H1 (cell line): ENCODE measurements at regions not wholly inside any gene's neighbourhood (a gene's known extent, or its start where the extent isn't known, plus 50 kb on each side); places are given as distances from the start of the nearest gene placed in this dataset.

ENCODE experiments used
- CTCF ChIA-PET: fragments of 300-600 bp; sonication (Branson Sonifier 250); formaldehyde crosslinking; loops from one replicate; lab custom pipeline; 2021; ENCODE audit not compliant: partially characterized antibody; lab: Charles Lee
- POLR2A ChIA-PET: fragments of 300-600 bp; sonication (Branson Sonifier 250); formaldehyde crosslinking; loops from one replicate; lab custom pipeline; 2021; ENCODE audit warnings: inconsistent platforms; ENCODE audit not compliant: partially characterized antibody; lab: Charles Lee
- DNase-seq, 2 experiments: peaks; one replicate each; pipeline versions ENCODE4 v3.0.0 to v3.0.0-alpha.2; 2010 to 2022; ENCODE audit warnings: low spot score in 2 of 2, low read depth in 1 of 2, mixed read lengths in 1 of 2
- FAIRE-seq: peaks from 2 replicates; lab custom pipeline; 2011; peaks lifted over from hg19 to GRCh38; lab: Jason Lieb, UNC
- H2AFZ ChIP-seq: 2 replicates; pipeline ENCODE4 v1.8.1; 2012; ENCODE audit warnings: low read length, inconsistent platforms
- H2AK5ac ChIP-seq: 2 replicates; pipeline ENCODE4 v1.6.1; 2013; ENCODE audit warnings: low read depth, low read length
- H2BK120ac ChIP-seq: replicated peaks from 2 replicates; pipeline ENCODE3; 2013; ENCODE audit warnings: low read depth, low read length, inconsistent platforms
- H2BK12ac ChIP-seq: 2 replicates; pipeline ENCODE4 v1.6.1; 2013; ENCODE audit warnings: low read depth, low read length
- H2BK15ac ChIP-seq: 2 replicates; pipeline ENCODE4 v1.6.1; 2013; ENCODE audit warnings: low read length
- H2BK20ac ChIP-seq: 2 replicates; pipeline ENCODE4 v1.6.1; 2013; ENCODE audit warnings: low read length
- H2BK5ac ChIP-seq: 2 replicates; pipeline ENCODE4 v1.6.1; 2013; ENCODE audit warnings: low read depth, low read length
- H3K14ac ChIP-seq: 2 replicates; pipeline ENCODE4 v1.6.1; 2013; ENCODE audit warnings: inconsistent platforms; ENCODE audit not compliant: insufficient read length
- H3K18ac ChIP-seq: 2 replicates; pipeline ENCODE4 v1.6.1; 2013; ENCODE audit warnings: low read length; ENCODE audit errors: extremely low read depth
- H3K23ac ChIP-seq: 2 replicates; pipeline ENCODE4 v1.6.1; 2013; ENCODE audit warnings: inconsistent platforms; ENCODE audit not compliant: insufficient read length
- H3K23me2 ChIP-seq: 2 replicates; pipeline ENCODE4 v1.6.1; 2013; ENCODE audit warnings: low read depth, low read length
- H3K27ac ChIP-seq: 2 replicates; pipeline ENCODE4 v1.6.1; 2011; ENCODE audit warnings: low read depth, low read length, inconsistent platforms
- H3K27me3 ChIP-seq, 4 experiments: replicated peaks in 1 of 4; 1 replicate in 1 of 4; 2 replicates in 3 of 4; pipeline versions ENCODE4 v1.6.1 to v1.8.1; 2011 to 2013; ENCODE audit warnings: low read length in 3 of 4, mild to moderate bottlenecking in 3 of 4, inconsistent platforms in 2 of 4, mixed read lengths in 2 of 4, moderate library complexity in 1 of 4; ENCODE audit not compliant: control insufficient read depth in 3 of 4, insufficient read depth in 3 of 4; ENCODE audit errors: extremely low read depth in 1 of 4
- H3K36me3 ChIP-seq, 4 experiments: 2 replicates each; pipeline versions ENCODE4 v1.6.1 to v1.8.1; 2011 to 2013; ENCODE audit warnings: mild to moderate bottlenecking in 4 of 4, low read length in 3 of 4, moderate library complexity in 2 of 4, control low read depth in 1 of 4, inconsistent platforms in 1 of 4; ENCODE audit not compliant: insufficient read depth in 4 of 4, control insufficient read depth in 2 of 4
- H3K4ac ChIP-seq: replicated peaks from 2 replicates; pipeline ENCODE3; 2013; ENCODE audit warnings: low read length, low read depth, mixed read lengths, inconsistent platforms; ENCODE audit not compliant: insufficient read length
- H3K4me1 ChIP-seq, 4 experiments: replicated peaks in 1 of 4; 1 replicate in 1 of 4; 2 replicates in 3 of 4; pipeline versions ENCODE4 v1.6.1 to v1.8.1; 2011 to 2013; ENCODE audit warnings: low read length in 3 of 4, inconsistent platforms in 2 of 4, mixed read lengths in 1 of 4; ENCODE audit not compliant: insufficient read depth in 4 of 4, control insufficient read depth in 3 of 4
- H3K4me2 ChIP-seq, 2 experiments: 2 replicates each; pipeline versions ENCODE4 v1.6.1 to v1.8.1; 2011 to 2013; ENCODE audit warnings: low read depth in 2 of 2, low read length in 2 of 2, control low read depth in 1 of 2, inconsistent platforms in 1 of 2, mild to moderate bottlenecking in 1 of 2; ENCODE audit not compliant: insufficient read depth in 1 of 2
- H3K4me3 ChIP-seq, 4 experiments: fragments of 200-600, 300-600 bp in 1 of 4; sonication (generic), shearing (Covaris generic), sonication (Bioruptor Twin) in 1 of 4; 2 replicates each; pipeline versions ENCODE4 v1.5.1 to v1.8.1; 2011 to 2016; ENCODE audit warnings: low read length in 4 of 4, low read depth in 3 of 4, control low read depth in 2 of 4, inconsistent platforms in 2 of 4, mild to moderate bottlenecking in 2 of 4, mixed read lengths in 1 of 4, moderate library complexity in 1 of 4; ENCODE audit not compliant: insufficient read depth in 2 of 4; ENCODE audit errors: extremely low read depth in 1 of 4
- H3K56ac ChIP-seq: replicated peaks from 2 replicates; pipeline ENCODE3; 2013; ENCODE audit warnings: low read depth, mild to moderate bottlenecking, mixed read lengths, low read length, inconsistent platforms; ENCODE audit not compliant: insufficient read length
- H3K79me1 ChIP-seq: 2 replicates; pipeline ENCODE4 v1.6.1; 2013; ENCODE audit warnings: low read depth, low read length, control low read depth
- H3K79me2 ChIP-seq, 2 experiments: 2 replicates each; pipeline versions ENCODE4 v1.6.1 to v1.8.1; 2012 to 2013; ENCODE audit warnings: low read length in 2 of 2, mild to moderate bottlenecking in 2 of 2, inconsistent platforms in 1 of 2; ENCODE audit not compliant: insufficient read depth in 2 of 2, control insufficient read depth in 1 of 2
- H3K9ac ChIP-seq, 4 experiments: replicated peaks in 1 of 4; 1 replicate in 1 of 4; 2 replicates in 3 of 4; pipeline versions ENCODE4 v1.6.1 to v1.8.1; 2011 to 2013; ENCODE audit warnings: low read depth in 3 of 4, low read length in 3 of 4, control low read depth in 2 of 4, mild to moderate bottlenecking in 2 of 4, moderate library complexity in 2 of 4, inconsistent platforms in 1 of 4; ENCODE audit errors: extremely low read depth in 1 of 4
- H3K9me3 ChIP-seq, 2 experiments: 2 replicates each; pipeline versions ENCODE4 v1.6.1 to v1.8.1; 2012 to 2013; ENCODE audit warnings: mild to moderate bottlenecking in 2 of 2, moderate library complexity in 2 of 2, control low read depth in 1 of 2, inconsistent platforms in 1 of 2, low read depth in 1 of 2, low read length in 1 of 2, mixed read lengths in 1 of 2; ENCODE audit not compliant: insufficient read depth in 2 of 2
- H4K20me1 ChIP-seq, 2 experiments: replicated peaks in 1 of 2; 2 replicates each; pipeline versions ENCODE3 to v1.8.1; 2011 to 2013; ENCODE audit warnings: inconsistent platforms in 2 of 2, low read length in 2 of 2, mild to moderate bottlenecking in 1 of 2; ENCODE audit not compliant: insufficient read depth in 2 of 2, control insufficient read depth in 1 of 2
- H4K5ac ChIP-seq: 2 replicates; pipeline ENCODE4 v1.6.1; 2013; ENCODE audit warnings: low read length, low read depth, mixed read lengths, inconsistent platforms; ENCODE audit not compliant: insufficient read length
- H4K8ac ChIP-seq: 2 replicates; pipeline ENCODE4 v1.8.0; 2013; ENCODE audit warnings: mild to moderate bottlenecking, moderate library complexity, low read length, inconsistent platforms; ENCODE audit not compliant: insufficient read depth; ENCODE audit errors: extremely low read depth
- H4K91ac ChIP-seq: replicated peaks from 2 replicates; pipeline ENCODE3; 2013; ENCODE audit warnings: low read length, mixed read lengths, inconsistent platforms; ENCODE audit not compliant: insufficient read length
- BRCA1 ChIP-seq: IDR thresholded peaks from 2 replicates; pipeline ENCODE4 v1.6.1; 2012; ENCODE audit warnings: low read depth, low read length, improper control_type of control experiment
- FOSL1 ChIP-seq: IDR thresholded peaks from 2 replicates; pipeline ENCODE4 v1.6.1; 2011; ENCODE audit warnings: mild to moderate bottlenecking, low read depth, low read length, moderate library complexity; ENCODE audit not compliant: insufficient read depth
- GABPA ChIP-seq: IDR thresholded peaks from 2 replicates; pipeline ENCODE4 v1.6.1; 2011; ENCODE audit warnings: mild to moderate bottlenecking, low read length, moderate library complexity, borderline replicate concordance; ENCODE audit not compliant: insufficient read depth
- GTF2F1 ChIP-seq: IDR thresholded peaks from 2 replicates; pipeline ENCODE4 v1.6.1; 2012; ENCODE audit warnings: low read depth, low read length, improper control_type of control experiment, borderline replicate concordance
- MAX ChIP-seq: IDR thresholded peaks from 2 replicates; pipeline ENCODE4 v1.6.1; 2012; ENCODE audit warnings: inconsistent platforms
- POLR2A ChIP-seq, 2 experiments: IDR thresholded peaks; 1 replicate in 1 of 2; 2 replicates in 1 of 2; pipeline ENCODE4 v1.6.1; 2011; ENCODE audit warnings: low read depth in 2 of 2, low read length in 2 of 2, mild to moderate bottlenecking in 2 of 2; ENCODE audit errors: control extremely low read depth in 1 of 2
- POLR2AphosphoS5 ChIP-seq: IDR thresholded peaks from 2 replicates; pipeline ENCODE4 v1.6.1; 2011; ENCODE audit warnings: low read depth, low read length
- RNF2 ChIP-seq: fragments of 200-900, 300-1000 bp; sonication (generic); IDR thresholded peaks from 2 replicates; pipeline ENCODE4 v1.7.1; 2016; ENCODE audit warnings: borderline replicate concordance, low read depth, mild to moderate bottlenecking, antibody characterized with exemption, low read length; ENCODE audit not compliant: poor library complexity, severe bottlenecking; ENCODE audit errors: missing control alignments
- SAP30 ChIP-seq: fragments of 300-600 bp; sonication (generic); IDR thresholded peaks from 2 replicates; pipeline ENCODE4 v1.7.1; 2012; ENCODE audit warnings: low read length, moderate library complexity, mild to moderate bottlenecking, inconsistent platforms; ENCODE audit not compliant: insufficient read depth, insufficient replicate concordance
- SIN3A ChIP-seq, 2 experiments: IDR thresholded peaks in 1 of 2; conservative IDR thresholded peaks in 1 of 2; 2 replicates each; pipeline ENCODE4 v1.6.1; 2011 to 2012; ENCODE audit warnings: low read length in 2 of 2, improper control_type of control experiment in 1 of 2, low read depth in 1 of 2, mild to moderate bottlenecking in 1 of 2
- SRF ChIP-seq: IDR thresholded peaks from 2 replicates; pipeline ENCODE4 v1.6.1; 2011; ENCODE audit warnings: mild to moderate bottlenecking, low read depth, low read length, moderate library complexity
- ZNF274 ChIP-seq: IDR thresholded peaks from 2 replicates; pipeline ENCODE4 v1.7.0; 2012; ENCODE audit warnings: low read length, borderline replicate concordance; ENCODE audit errors: extremely low read depth
- WGBS, 2 experiments: shearing (Covaris generic) in 1 of 2; methylation state at CpG; one replicate each; pipeline versions ENCODE4 v1.1.6 to v1.1.7; 2013 to 2015; ENCODE audit warnings: low lambda C conversion rate in 2 of 2, mixed read lengths in 2 of 2, inconsistent platforms in 1 of 2, low coverage in 1 of 2, missing lambda C conversion rate in 1 of 2; ENCODE audit not compliant: insufficient replicate concordance in 2 of 2, insufficient coverage in 1 of 2, insufficient read length in 1 of 2; ENCODE audit errors: extremely low coverage in 1 of 2, missing lambda C conversion rate in 1 of 2; 5-methylcytosine and 5-hydroxymethylcytosine counted together

- H3K14ac ChIP-seq, result no peak overlapping the region
- H2BK20ac ChIP-seq, result no peak overlapping the region
- no peaks in the 10 kb centered on the region for H3K79me1 ChIP-seq
- H3K27me3 ChIP-seq, result no peaks in the 10 kb centered on the region
- whole genome bisulfite sequencing, 2 experiments, result 88% methylated on average over 5 of the region's 5 CpGs; no CpG with 5 or more reads in 1 of the 2 experiments
- H2AK5ac ChIP-seq, result no peak overlapping the region
- ChIA-PET POLR2A (no interaction called here), CTCF (no interaction called here)
- H3K23me2 ChIP-seq, result no peaks in the 10 kb centered on the region
- no peak overlapping the region for H3K56ac ChIP-seq
- H2AFZ ChIP-seq, result no peak overlapping the region
- no peak overlapping the region for H2BK12ac ChIP-seq
- no peak for TF ChIP-seq FOSL1
- TF ChIP-seq MAX, result no peak
- no peak for TF ChIP-seq POLR2A (IDR thresholded peaks at IDR 0.05; ENCODE audit: control extremely low read depth in 1 of 2, low read depth in 2 of 2, low read length in 2 of 2)
- no peak for TF ChIP-seq SIN3A (conservative IDR thresholded peaks at IDR 0.05 in 1 of 2, IDR thresholded peaks at IDR 0.05 in 1 of 2; ENCODE audit: low read depth in 1 of 2, low read length in 2 of 2)
- no peak for TF ChIP-seq BRCA1
- no peak for TF ChIP-seq RNF2
- TF ChIP-seq ZNF274, result no peak
- no peak for TF ChIP-seq POLR2AphosphoS5
- no peak for TF ChIP-seq GABPA
- no peak for TF ChIP-seq SAP30
- TF ChIP-seq SRF, result no peak
- TF ChIP-seq GTF2F1, result no peak
- no peaks in the 10 kb centered on the region for H3K79me2 ChIP-seq
- H4K5ac ChIP-seq, result no peak overlapping the region
- DNase-seq (no peak), FAIRE-seq (no peak)
- H3K18ac ChIP-seq, result no peak overlapping the region
- no peaks in the 10 kb centered on the region for H4K20me1 ChIP-seq
- H3K4me1 ChIP-seq, result no peaks in the 10 kb centered on the region
- H3K4me2 ChIP-seq, result no peak overlapping the region
- H3K4ac ChIP-seq, result no peak overlapping the region
- H4K8ac ChIP-seq, result no peak overlapping the region
- no peak overlapping the region for H3K23ac ChIP-seq
- H3K36me3 ChIP-seq, result no peaks in the 10 kb centered on the region
- no peak overlapping the region for H3K27ac ChIP-seq
- no peak overlapping the region for H3K4me3 ChIP-seq
- no peak overlapping the region for H2BK5ac ChIP-seq
- no peak overlapping the region for H2BK15ac ChIP-seq
- H3K9ac ChIP-seq, result no peak overlapping the region
- H3K9me3 ChIP-seq, result no peaks in the 10 kb centered on the region
- no peak overlapping the region for H2BK120ac ChIP-seq
- no peak overlapping the region for H4K91ac ChIP-seq
Observed at GRCh38 chr14:100988411-100988900, 84.9 kb upstream of the RTL1 start.
